ENCODE measurements at regions not wholly inside any gene's neighbourhood (a gene's known extent, or its start where the extent isn't known, plus 50 kb on each side); places are given as distances from the start of the nearest gene placed in this dataset.

DNA sequence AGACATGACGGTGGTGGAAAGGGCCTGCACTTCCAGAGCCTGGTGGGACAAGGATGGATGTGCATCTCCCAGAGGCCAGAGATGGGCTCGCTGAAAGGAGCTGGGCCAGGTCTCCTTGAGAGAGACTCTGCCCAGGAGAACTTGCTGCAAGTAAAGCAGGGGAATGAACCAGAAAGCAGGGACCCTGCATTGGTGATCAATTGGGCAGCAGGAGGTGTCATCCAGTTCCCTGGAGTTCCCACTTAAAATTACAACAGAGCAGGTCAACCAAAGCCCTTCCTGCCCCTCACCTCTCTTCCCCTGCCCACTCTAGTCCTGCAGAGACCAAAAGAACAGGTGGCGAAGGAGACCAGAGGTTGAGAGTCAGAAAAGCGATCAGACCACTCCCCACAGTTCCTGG is 69.7 kb upstream of the CAB39 start:
- no peak for DNase-seq (ENCODE audit: low read depth)

DNA sequence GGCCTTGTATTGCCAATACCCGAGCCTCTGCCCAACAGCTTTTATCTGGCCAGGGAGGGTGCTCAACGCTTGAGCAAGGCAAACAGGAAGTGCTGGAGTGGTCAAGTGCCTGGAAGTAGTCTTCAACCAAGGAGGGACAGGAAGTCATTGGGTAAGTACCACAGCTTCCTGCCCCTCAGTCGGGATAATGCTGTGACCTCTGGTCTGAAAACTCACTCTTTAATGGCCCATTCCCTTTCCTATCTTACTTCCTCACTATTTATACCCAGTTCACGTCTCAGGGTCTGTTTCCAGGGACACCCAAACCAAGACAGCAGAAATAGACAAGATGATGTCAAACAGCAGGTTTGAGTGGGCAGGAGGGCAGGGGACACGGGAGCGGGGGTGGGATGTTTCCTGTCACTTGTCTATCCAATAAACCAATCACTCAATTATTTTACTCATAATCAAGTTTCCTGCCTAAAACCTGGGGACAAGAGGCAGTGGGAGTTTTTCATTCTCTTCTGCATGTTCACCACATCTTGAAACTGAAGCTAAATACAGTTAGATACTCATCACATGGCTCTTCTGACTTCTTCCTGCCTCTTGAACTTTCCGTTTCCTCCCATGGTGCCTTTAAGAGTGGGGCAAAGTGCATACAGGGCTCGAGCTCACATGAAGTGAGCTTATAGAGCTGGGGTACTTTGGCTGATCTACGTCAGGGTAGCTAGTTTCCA is 68.9 kb upstream of the CAB39 start:
- peak; percentile 27 for DNase-seq (ENCODE audit: low read depth)

DNA sequence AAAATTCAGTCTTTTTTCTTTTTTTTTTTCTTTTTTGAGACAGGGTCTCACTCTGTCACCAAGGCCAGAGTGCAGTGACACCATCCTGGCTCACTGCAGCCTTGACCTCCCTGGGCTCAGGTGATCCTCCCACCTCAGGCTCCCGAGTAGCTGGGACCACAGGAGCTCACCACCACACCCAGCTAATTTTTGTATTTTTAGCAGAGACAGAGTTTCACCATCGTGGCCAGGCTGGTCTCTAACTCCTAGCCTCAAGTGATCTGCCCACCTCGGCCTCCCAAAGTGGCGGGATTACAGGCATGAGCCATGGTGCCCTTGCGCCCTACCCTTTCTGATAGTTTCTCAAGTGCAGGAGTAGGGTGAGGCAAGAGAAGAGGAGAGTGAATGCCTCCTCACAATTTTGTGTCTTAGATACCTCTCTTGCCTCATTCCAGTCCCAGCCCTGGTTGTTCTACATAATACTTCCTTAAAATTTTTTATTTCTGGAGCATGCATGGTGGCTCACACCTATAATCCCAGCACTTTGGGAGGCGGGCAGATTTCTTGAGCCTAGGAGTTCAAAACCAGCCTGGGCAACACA is 68.2 kb upstream of the CAB39 start:
- DNase-seq (ENCODE audit: low read depth), result no peak

DNA sequence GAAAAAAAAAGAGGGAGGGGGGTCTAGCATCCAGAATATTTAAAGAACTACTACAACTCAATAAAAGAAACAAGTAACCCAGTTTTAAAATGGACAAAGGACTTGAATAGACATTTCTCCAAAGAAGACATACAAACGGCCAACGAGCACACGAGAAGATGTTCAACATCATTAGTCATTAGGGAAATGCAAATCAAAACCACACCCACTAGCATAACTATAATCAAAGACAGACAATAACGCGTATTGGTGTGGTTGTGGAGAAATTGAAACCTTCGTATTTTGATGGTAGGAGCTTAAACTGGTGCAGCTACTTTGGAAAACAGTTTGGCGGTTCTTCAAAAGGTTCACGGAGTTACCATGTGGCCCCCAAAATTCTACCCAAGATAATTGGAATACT is 64.3 kb upstream of the CAB39 start:
- no peak for DNase-seq (ENCODE audit: low read depth)

DNA sequence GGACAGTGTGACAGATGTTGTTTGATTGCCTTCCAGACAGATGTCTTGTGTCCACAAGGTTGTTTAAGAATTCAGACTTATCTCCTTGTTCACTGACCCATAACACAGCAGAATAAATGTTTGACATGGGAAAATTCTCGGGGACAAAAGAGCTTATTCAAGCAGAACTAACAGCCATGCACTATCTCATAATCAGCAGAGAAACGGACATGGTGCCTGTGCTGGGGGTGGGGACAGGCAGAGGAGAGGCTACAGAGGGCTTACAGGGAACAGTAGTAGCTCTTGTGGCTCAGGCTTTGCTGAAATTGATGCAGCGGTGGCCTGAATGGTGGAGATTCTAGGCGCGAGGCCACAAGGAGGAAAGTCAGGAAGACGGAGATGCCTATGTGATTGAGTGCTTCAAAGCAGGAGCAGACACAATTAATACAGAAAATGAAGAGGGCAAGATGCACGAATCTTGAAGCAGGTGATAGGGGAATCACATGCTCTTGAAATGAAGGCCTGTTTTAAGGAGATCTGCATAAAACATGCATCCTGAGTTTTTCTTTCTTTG is 62.0 kb upstream of the CAB39 start:
- no peak for DNase-seq (ENCODE audit: low read depth)

DNA sequence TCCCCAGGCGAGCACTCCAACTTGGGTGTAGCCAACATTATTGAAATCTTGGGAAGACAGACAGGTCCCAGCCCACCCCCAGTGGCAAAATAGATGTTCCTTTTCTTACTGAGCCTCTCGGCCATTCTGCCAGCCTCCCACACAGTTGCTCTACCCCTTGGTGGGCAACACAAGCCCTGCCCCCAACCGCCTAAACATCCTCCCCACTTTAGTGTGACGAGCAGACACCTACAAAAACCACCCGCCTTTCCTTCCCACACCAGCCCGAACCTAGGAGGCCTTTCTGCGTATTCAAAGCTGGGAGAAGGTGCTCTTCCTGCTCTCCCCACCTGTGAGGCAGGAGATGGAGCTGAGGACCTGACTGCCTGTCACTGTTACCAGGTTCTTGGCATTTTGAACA is 58.6 kb upstream of the CAB39 start:
- DNase-seq (ENCODE audit: low read depth), result no peak

DNA sequence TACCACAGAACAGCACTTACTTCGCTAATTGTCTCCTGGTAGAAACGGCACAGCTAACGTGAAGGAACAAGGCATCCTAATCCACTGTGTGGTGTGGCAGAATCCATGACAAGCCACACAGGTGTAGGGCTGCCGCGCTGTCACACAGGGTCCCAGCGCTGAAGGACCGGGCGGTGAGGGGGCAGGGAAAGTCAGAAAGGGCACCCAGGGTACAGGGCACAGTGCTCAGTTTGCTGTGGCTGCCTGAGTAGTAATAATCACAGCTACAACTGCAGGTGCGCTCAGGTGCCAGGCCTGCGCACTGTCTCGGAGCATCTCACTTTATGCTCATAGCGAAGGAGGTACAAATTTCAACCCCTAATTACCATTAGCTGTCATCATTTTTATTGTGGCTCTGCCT is 55.2 kb upstream of the CAB39 start:
- DNase-seq (ENCODE audit: low read depth), result no peak

DNA sequence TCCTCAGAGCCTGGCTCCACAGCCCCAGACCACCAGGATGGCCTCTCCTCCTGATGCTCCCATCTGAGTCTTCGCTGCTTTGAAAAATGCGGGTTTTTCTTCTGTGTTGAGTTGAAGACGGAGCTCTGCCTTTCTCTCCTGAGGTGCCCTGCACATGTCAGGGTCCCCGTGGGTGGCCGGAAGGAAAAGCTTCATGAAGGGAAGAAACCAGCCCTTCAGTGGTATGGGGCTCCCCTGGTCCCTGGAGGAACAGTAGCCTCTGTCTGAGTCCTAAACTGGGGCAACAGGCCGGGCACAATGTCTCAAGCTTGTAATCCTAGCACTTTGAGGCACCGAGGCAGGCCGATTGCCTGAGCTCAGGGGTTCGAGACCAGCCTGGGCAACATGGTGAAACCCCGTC is 54.7 kb upstream of the CAB39 start:
- no peak for DNase-seq (ENCODE audit: low read depth)

DNA sequence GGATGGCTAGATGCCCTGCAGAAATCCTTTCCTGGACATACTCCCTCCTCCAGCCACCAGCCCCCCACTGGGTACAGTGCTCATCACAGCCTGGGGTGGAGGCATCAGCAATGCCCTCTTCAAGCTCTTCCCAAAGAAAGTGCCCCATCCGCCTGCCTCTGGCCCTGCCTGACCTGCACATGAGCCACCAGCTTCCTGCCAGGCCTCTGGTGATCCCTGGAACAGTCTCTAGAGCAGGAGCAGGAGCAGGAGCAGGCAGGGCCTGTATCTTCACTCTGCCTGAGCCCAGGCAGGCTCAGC is 54.1 kb upstream of the CAB39 start:
- DNase-seq (ENCODE audit: low read depth), result no peak

DNA sequence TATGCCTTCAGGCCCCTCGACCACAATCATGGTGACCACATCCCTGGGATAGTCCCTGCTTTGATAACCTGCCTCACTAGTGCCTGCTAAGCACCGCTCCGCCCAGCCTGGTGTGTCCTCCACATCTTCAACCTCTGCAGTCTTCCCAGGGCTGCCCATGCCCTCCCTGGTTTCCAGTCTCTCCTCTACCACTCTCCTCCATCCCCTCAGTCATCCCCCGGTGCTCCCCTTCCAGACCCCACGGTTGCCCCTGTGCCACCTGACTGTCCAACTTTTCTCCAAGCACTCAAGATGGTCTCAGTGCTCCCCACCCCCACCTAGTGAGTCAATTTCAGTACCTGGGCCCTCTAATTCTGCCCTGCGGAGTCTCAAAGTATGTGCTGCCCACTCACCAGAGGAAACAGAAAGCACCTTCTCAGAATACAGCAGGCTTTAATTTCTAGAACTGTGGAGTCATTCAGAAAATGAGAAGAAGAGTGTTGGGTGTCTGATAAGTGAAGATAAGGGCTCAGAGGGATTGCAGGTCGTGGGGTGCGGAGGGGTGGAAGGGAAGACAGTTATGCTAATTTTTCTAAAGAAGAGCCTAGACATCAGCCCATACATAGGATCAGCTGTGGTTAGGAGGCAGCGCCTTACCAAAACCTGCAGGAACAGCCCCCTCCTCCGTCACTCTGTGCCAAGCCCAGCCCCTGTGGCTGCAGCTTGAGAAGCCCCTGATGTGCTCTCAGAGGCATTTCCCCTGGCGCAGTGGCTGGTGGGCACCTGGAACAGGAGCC is 53.6 kb upstream of the CAB39 start:
- DNase-seq (ENCODE audit: low read depth), result no peak

DNA sequence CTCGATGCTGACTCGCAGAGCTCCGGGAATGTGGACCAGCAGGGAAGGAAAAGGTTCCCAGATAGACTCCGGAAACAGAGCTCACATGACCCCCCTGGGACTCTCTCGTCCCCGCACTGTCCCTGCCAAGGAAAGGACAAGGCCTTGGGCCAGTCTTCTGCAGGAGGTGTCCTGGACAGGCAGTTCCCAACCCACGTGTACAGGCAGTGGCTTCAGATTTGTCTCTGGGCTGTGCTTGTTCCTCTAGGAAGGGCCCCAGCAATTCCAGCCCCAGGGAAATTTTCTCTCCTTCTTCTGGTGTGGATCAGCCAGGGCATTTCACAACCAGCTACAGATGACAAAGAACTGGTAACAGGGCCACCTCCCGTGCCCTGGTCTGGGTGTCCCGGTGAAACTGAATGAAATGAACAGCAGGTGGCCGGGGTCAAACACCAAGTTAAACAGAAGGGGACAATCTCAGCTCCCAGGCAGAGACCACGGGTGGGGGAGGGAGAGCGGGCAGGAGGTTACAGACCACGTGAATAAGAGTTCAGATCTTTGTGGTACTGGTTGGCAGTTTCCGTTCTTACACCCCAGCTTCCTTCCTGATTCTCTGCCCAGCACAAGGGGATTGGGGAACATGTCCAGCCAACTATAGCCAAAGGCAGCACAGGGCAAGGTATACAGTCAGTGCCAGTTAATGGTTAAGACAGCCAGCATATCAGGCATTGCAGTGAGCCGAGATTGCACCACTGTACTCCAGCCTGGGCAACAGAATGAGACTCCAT is 52.2 kb upstream of the CAB39 start:
- DNase-seq (ENCODE audit: low read depth), result no peak

DNA sequence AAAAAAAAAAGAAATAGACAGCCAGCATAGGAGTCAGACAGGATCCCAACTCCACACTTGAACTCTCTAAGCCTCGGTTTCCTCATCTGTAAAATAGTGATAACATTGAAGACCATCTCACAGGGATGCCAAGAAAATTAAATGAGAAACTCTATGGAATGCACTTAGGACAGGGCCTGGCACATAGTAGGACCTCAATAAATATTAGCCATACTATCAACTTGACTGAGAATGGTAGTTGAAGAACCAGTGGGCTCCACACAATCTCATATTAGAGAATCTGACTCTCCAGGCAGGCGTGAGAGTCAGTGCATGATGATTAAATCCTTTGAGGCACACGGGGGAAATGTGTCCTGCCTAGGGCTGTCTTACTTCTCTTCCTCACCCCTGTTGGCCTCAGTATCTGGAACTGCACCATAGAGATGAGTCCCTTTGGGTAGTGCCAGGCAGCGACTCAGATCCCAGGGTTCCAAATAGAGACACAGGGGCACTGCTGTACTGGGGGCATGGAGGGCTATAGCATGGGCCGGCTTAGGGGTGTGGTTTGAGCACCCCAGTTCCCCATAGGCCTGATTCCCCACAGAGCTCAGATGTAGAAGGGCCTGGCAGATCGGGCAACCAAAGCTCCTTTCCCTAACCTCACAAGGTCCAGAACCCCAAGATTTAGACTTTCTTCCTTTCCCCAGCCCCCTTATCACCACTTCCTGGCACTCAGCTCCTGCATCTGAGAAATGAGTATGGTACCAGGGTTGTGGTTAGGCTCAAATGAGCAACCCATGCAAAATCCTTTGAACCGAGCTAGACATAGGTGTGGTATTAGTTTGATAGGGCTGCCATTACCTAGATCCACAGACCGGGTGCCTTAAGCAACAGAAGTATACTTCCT is 51.3 kb upstream of the CAB39 start:
- DNase-seq (ENCODE audit: low read depth), result no peak
